Naive thymus-derived CD4-positive, alpha-beta T cell (primary cell): ENCODE measurements at regions not wholly inside any gene's neighbourhood (a gene's known extent, or its start where the extent isn't known, plus 50 kb on each side); places are given as distances from the start of the nearest gene placed in this dataset.

ENCODE experiments used
- ATAC-seq: fragments of 150-1000 bp; cut with Tn5 transposase; 2 replicates; pipeline ENCODE4 v1.10.0; 2021; ENCODE audit warnings: mild to moderate bottlenecking, moderate library complexity
- CTCF ChIA-PET: fragments of 350-600 bp; sonication (Branson Sonifier 250); formaldehyde crosslinking; loops from one replicate; lab custom pipeline; 2021; ENCODE audit warnings: antibody characterized with exemption; lab: Charles Lee
- POLR2A ChIA-PET: fragments of 350-600 bp; sonication (Branson Sonifier 250); formaldehyde crosslinking; loops from one replicate; lab custom pipeline; 2021; ENCODE audit warnings: antibody characterized with exemption, inconsistent platforms; lab: Charles Lee
- DNase-seq, 9 donors: peaks; one replicate each; pipeline versions ENCODE4 v3.0.0 to v3.0.0-alpha.2; 2020 to 2022; ENCODE audit warnings: mixed read lengths in 1 of 9
- H3K27ac ChIP-seq: one replicate; pipeline ENCODE4 v1.7.0; 2013; ENCODE audit warnings: mild to moderate bottlenecking, low read depth, low read length, moderate library complexity
- H3K27me3 ChIP-seq, 2 donors: one replicate each; pipeline ENCODE4 v1.7.0; 2013; ENCODE audit warnings: low read length in 2 of 2, mild to moderate bottlenecking in 2 of 2, moderate library complexity in 2 of 2; ENCODE audit not compliant: control insufficient read depth in 2 of 2, insufficient read depth in 2 of 2
- H3K36me3 ChIP-seq, 3 experiments: 1 replicate in 2 of 3; 2 replicates in 1 of 3; pipeline ENCODE4 v1.7.0; 2013; ENCODE audit warnings: low read length in 3 of 3, mild to moderate bottlenecking in 3 of 3, moderate library complexity in 1 of 3; ENCODE audit not compliant: insufficient read depth in 3 of 3, control insufficient read depth in 2 of 3
- H3K4me1 ChIP-seq, 2 donors: one replicate each; pipeline ENCODE4 v1.7.0; 2013; ENCODE audit warnings: low read length in 2 of 2, mild to moderate bottlenecking in 2 of 2, moderate library complexity in 1 of 2; ENCODE audit not compliant: control insufficient read depth in 2 of 2, insufficient read depth in 2 of 2
- H3K4me3 ChIP-seq: 2 replicates; pipeline ENCODE4 v1.7.0; 2013; ENCODE audit warnings: mild to moderate bottlenecking, low read length
- H3K9me3 ChIP-seq, 3 experiments: 1 replicate in 2 of 3; 2 replicates in 1 of 3; pipeline ENCODE4 v1.7.0; 2013; ENCODE audit warnings: low read length in 3 of 3; ENCODE audit not compliant: control insufficient read depth in 2 of 3
- H3K27ac Mint-ChIP-seq, 9 donors: one replicate each; pipeline ENCODE4 v1.8.0; 2020 to 2022; ENCODE audit warnings: mixed read lengths in 9 of 9, mild to moderate bottlenecking in 8 of 9, moderate library complexity in 5 of 9, inconsistent platforms in 2 of 9
- H3K27me3 Mint-ChIP-seq, 5 donors: one replicate each; pipeline ENCODE4 v1.8.0; 2021 to 2022; ENCODE audit warnings: mixed read lengths in 5 of 5, mild to moderate bottlenecking in 1 of 5
- H3K36me3 Mint-ChIP-seq, 5 donors: one replicate each; pipeline ENCODE4 v1.8.0; 2020 to 2022; ENCODE audit warnings: mixed read lengths in 5 of 5, mild to moderate bottlenecking in 3 of 5, inconsistent platforms in 1 of 5
- H3K4me1 Mint-ChIP-seq, 7 donors: one replicate each; pipeline ENCODE4 v1.8.0; 2020 to 2022; ENCODE audit warnings: mixed read lengths in 7 of 7, mild to moderate bottlenecking in 3 of 7, inconsistent platforms in 1 of 7
- H3K4me3 Mint-ChIP-seq, 10 donors: one replicate each; pipeline ENCODE4 v1.8.0; 2020 to 2022; ENCODE audit warnings: mild to moderate bottlenecking in 10 of 10, mixed read lengths in 10 of 10, moderate library complexity in 6 of 10, inconsistent platforms in 2 of 10
- H3K9me3 Mint-ChIP-seq, 11 donors: one replicate each; pipeline ENCODE4 v1.8.0; 2020 to 2022; ENCODE audit warnings: mixed read lengths in 11 of 11, mild to moderate bottlenecking in 4 of 11, inconsistent platforms in 1 of 11, moderate library complexity in 1 of 11
- intact Hi-C, 2 donors: fragments of 100-400 bp; cut with micrococcal nuclease; formaldehyde crosslinking; loops; one replicate each; pipeline ENCODE4 v1.15.1; 2023

GRCh38 chr22:49715450-49715849 is 112.2 kb downstream of the BRD1 start:
- POLR2A ChIA-PET: interaction anchor here (0.6 kb wide), 1 partner anchor 50 kb away, joined by 3 read pairs; no protein-coding TSS in a partner anchor
- Histone ChIP-seq H3K27ac (no peak overlapping the region), H3K9me3 (no peaks in the 10 kb centered on the region), H3K27me3 (no peaks in the 10 kb centered on the region), H3K4me3 (no peak overlapping the region), H3K36me3 (no peaks in the 10 kb centered on the region), H3K4me1 (no peaks in the 10 kb centered on the region)
- Mint-ChIP-seq H3K4me1 (peaks cover 0 to 7% (median 0%) of the 10 kb centered on the region in 7 donors), H3K4me3 (no peak overlapping the region), H3K36me3 (peaks cover 0 to 5% (median 0%) of the 10 kb centered on the region in 5 donors), H3K27me3 (peaks cover 0 to 24% (median 13%) of the 10 kb centered on the region in 5 donors), H3K9me3 (peaks cover 0 to 8% (median 3%) of the 10 kb centered on the region in 11 donors), H3K27ac (no peak overlapping the region)
- no peak for DNase-seq
- no peak for ATAC-seq
- CTCF ChIA-PET: no interaction called here
- intact Hi-C loops: no loop called here

- H3K27ac Mint-ChIP-seq: no peak overlapping the region
- no peak overlapping the region for H3K4me3 Mint-ChIP-seq
- H3K9me3 ChIP-seq: peaks cover 0 to 6% (median 0%) of the 10 kb centered on the region in 3 experiments
- no peak overlapping the region for H3K27ac ChIP-seq
- H3K36me3 ChIP-seq: no peaks in the 10 kb centered on the region
- DNase-seq (no peak), ATAC-seq (no peak)
- ChIA-PET CTCF (no interaction called here), POLR2A (no interaction called here)
- peaks cover 0 to 19% (median 9%) of the 10 kb centered on the region in 11 donors for H3K9me3 Mint-ChIP-seq
- no peak overlapping the region for H3K4me3 ChIP-seq
- H3K4me1 ChIP-seq: no peaks in the 10 kb centered on the region
- intact Hi-C loops: no loop called here
- peaks cover 0 to 5% (median 0%) of the 10 kb centered on the region in 5 donors for H3K36me3 Mint-ChIP-seq
- H3K4me1 Mint-ChIP-seq: peaks cover 0 to 7% (median 0%) of the 10 kb centered on the region in 7 donors
- peaks cover 2 to 33% (median 26%) of the 10 kb centered on the region in 5 donors for H3K27me3 Mint-ChIP-seq
- no peaks in the 10 kb centered on the region for H3K27me3 ChIP-seq
Observed at GRCh38 chr22:49713003-49713402, 114.7 kb downstream of the BRD1 start.

GRCh38 chr22:49712195-49712791 is 115.4 kb downstream of the BRD1 start:
- Histone ChIP-seq H3K9me3 (peaks cover 0 to 6% (median 0%) of the 10 kb centered on the region in 3 experiments), H3K4me3 (no peak overlapping the region), H3K27me3 (no peaks in the 10 kb centered on the region), H3K4me1 (no peaks in the 10 kb centered on the region), H3K36me3 (no peaks in the 10 kb centered on the region), H3K27ac (no peak overlapping the region)
- no peak overlapping the region for H3K27ac Mint-ChIP-seq
- peaks cover 0 to 5% (median 0%) of the 10 kb centered on the region in 5 donors for H3K36me3 Mint-ChIP-seq
- H3K4me3 Mint-ChIP-seq: no peak overlapping the region
- intact Hi-C loops: no loop called here
- H3K4me1 Mint-ChIP-seq: peaks cover 0 to 7% (median 0%) of the 10 kb centered on the region in 7 donors
- no peak for ATAC-seq
- peaks cover 0 to 19% (median 9%) of the 10 kb centered on the region in 11 donors for H3K9me3 Mint-ChIP-seq
- ChIA-PET CTCF (no interaction called here), POLR2A (no interaction called here)
- H3K27me3 Mint-ChIP-seq: peaks cover 4 to 36% (median 30%) of the 10 kb centered on the region in 5 donors
- DNase-seq: no peak

GRCh38 chr22:49710746-49711145 is 116.9 kb downstream of the BRD1 start:
- intact Hi-C loops: no loop called here
- Histone ChIP-seq H3K4me3 (no peak overlapping the region), H3K36me3 (no peaks in the 10 kb centered on the region), H3K27ac (no peak overlapping the region), H3K4me1 (peaks cover 0 to 3% of the 10 kb centered on the region in 2 donors), H3K27me3 (no peaks in the 10 kb centered on the region), H3K9me3 (peaks cover 0 to 6% (median 0%) of the 10 kb centered on the region in 3 experiments)
- peaks cover 0 to 5% (median 0%) of the 10 kb centered on the region in 5 donors for H3K36me3 Mint-ChIP-seq
- peaks cover 0 to 19% (median 9%) of the 10 kb centered on the region in 11 donors for H3K9me3 Mint-ChIP-seq
- peaks cover 0 to 10% (median 4%) of the 10 kb centered on the region in 7 donors for H3K4me1 Mint-ChIP-seq
- ATAC-seq: no peak
- ChIA-PET POLR2A (no interaction called here), CTCF (no interaction called here)
- peaks cover 6 to 42% (median 33%) of the 10 kb centered on the region in 5 donors for H3K27me3 Mint-ChIP-seq
- no peak overlapping the region for H3K4me3 Mint-ChIP-seq
- H3K27ac Mint-ChIP-seq: peak overlapping the region in 2 of 9 donors; percentile 20 to 41
- DNase-seq: no peak

GRCh38 chr22:49709464-49709863 is 118.2 kb downstream of the BRD1 start:
- no peak for ATAC-seq
- POLR2A ChIA-PET: no interaction called here

GRCh38 chr22:49705972-49706352 is 121.7 kb downstream of the BRD1 start:
- H3K9me3 Mint-ChIP-seq: peaks cover 0 to 31% (median 14%) of the 10 kb centered on the region in 11 donors
- no peak for DNase-seq
- Histone ChIP-seq H3K36me3 (no peaks in the 10 kb centered on the region), H3K9me3 (peaks cover 0 to 16% (median 0%) of the 10 kb centered on the region in 3 experiments), H3K4me3 (no peak overlapping the region), H3K27ac (no peak overlapping the region), H3K27me3 (no peaks in the 10 kb centered on the region), H3K4me1 (peaks cover 0 to 7% of the 10 kb centered on the region in 2 donors)
- intact Hi-C loops: no loop called here
- POLR2A ChIA-PET: no interaction called here
- peak overlapping the region in 9 of 10 donors; percentile 52 to 85 (median 81) for H3K4me3 Mint-ChIP-seq
- H3K4me1 Mint-ChIP-seq: peaks cover 0 to 18% (median 11%) of the 10 kb centered on the region in 7 donors
- peaks cover 12 to 40% (median 31%) of the 10 kb centered on the region in 5 donors for H3K27me3 Mint-ChIP-seq
- no peak for ATAC-seq
- CTCF ChIA-PET: interaction anchor here (0.7 kb wide), 1 partner anchor 8 kb away, joined by 3 read pairs; no protein-coding TSS in a partner anchor
- peaks cover 0 to 4% (median 0%) of the 10 kb centered on the region in 5 donors for H3K36me3 Mint-ChIP-seq
- H3K27ac Mint-ChIP-seq: peak overlapping the region in 5 of 9 donors; percentile 49 to 87 (median 63)

More at GRCh38 chr22:49709464-49709863, 118.2 kb downstream of the BRD1 start:
- Histone ChIP-seq H3K36me3 (no peaks in the 10 kb centered on the region), H3K27ac (no peak overlapping the region), H3K4me1 (peaks cover 0 to 7% of the 10 kb centered on the region in 2 donors), H3K9me3 (peaks cover 0 to 6% (median 0%) of the 10 kb centered on the region in 3 experiments), H3K27me3 (no peaks in the 10 kb centered on the region), H3K4me3 (no peak overlapping the region)
- Mint-ChIP-seq H3K27ac (no peak overlapping the region), H3K27me3 (peaks cover 6 to 44% (median 35%) of the 10 kb centered on the region in 5 donors), H3K4me1 (peaks cover 0 to 21% (median 11%) of the 10 kb centered on the region in 7 donors), H3K9me3 (peaks cover 0 to 19% (median 9%) of the 10 kb centered on the region in 11 donors), H3K4me3 (no peak overlapping the region), H3K36me3 (peaks cover 0 to 5% (median 0%) of the 10 kb centered on the region in 5 donors)
- CTCF ChIA-PET: no interaction called here
- DNase-seq: no peak
- intact Hi-C loops: no loop called here
